ENCODE measurements at regions not wholly inside any gene's neighbourhood (a gene's known extent, or its start where the extent isn't known, plus 50 kb on each side); places are given as distances from the start of the nearest gene placed in this dataset.
A peak's percentile ranks its signal among the peaks of the same experiment; 100 is the strongest.

- WGBS (ENCODE audit: extremely low coverage, insufficient read length, low lambda C conversion rate): no CpG with 5 or more reads among the region's 12 CpGs
- Histone ChIP-seq H3K9me3 (ENCODE audit: control insufficient read depth, low read depth, low read length) (no peaks in the 10 kb centered on the region), H3K56ac (ENCODE audit: insufficient read length, low read depth, low read length) (no peak overlapping the region), H3K18ac (ENCODE audit: insufficient read length, low read depth, low read length) (no peak overlapping the region), H4K8ac (replicated peaks; ENCODE audit: insufficient read length, low read depth, low read length) (no peak overlapping the region), H3K4me2 (ENCODE audit: insufficient read depth, insufficient read length, low read length) (no peak overlapping the region), H3K79me1 (ENCODE audit: insufficient read depth, low read depth, low read length, poor library complexity, severe bottlenecking) (no peaks in the 10 kb centered on the region), H2BK120ac (ENCODE audit: low read depth, low read length, poor library complexity, severe bottlenecking) (peak overlapping the region; percentile 14), H3K4me1 (ENCODE audit: insufficient read depth, low read length) (no peaks in the 10 kb centered on the region; the same call in 1 of the 2 replicates), H2BK12ac (ENCODE audit: insufficient read length, low read depth, low read length) (no peak overlapping the region), H2BK15ac (ENCODE audit: low read depth, low read length) (no peak overlapping the region), H4K20me1 (ENCODE audit: control insufficient read depth, insufficient read depth, insufficient read length) (no peaks in the 10 kb centered on the region), H3K79me2 (ENCODE audit: insufficient read depth, low read length) (no peaks in the 10 kb centered on the region), H3T11ph (ENCODE audit: low read length) (no peak overlapping the region), H3K23ac (ENCODE audit: insufficient read length, low read depth, low read length) (no peak overlapping the region), H3K27me3 (ENCODE audit: insufficient read depth, low read length) (no peaks in the 10 kb centered on the region), H2AK5ac (ENCODE audit: insufficient read length, low read length) (no peak overlapping the region), H3K14ac (ENCODE audit: insufficient read depth, low read length) (no peak overlapping the region), H3K23me2 (ENCODE audit: insufficient read length, low read depth, low read length, poor library complexity, severe bottlenecking) (no peaks in the 10 kb centered on the region), H2AFZ (ENCODE audit: low read length) (no peak overlapping the region), H3K4ac (ENCODE audit: low read depth, low read length) (no peak overlapping the region), H4K91ac (ENCODE audit: insufficient read length, low read depth, low read length) (no peak overlapping the region), H3K27ac (ENCODE audit: insufficient read length, low read depth, low read length) (no peak overlapping the region), H4K5ac (ENCODE audit: insufficient read length, low read depth, low read length) (no peak overlapping the region), H3K9ac (ENCODE audit: extremely low read depth, insufficient read length, low read length) (no peak overlapping the region), H2BK20ac (ENCODE audit: low read depth, low read length, poor library complexity, severe bottlenecking) (no peak overlapping the region), H2BK5ac (ENCODE audit: insufficient read length, low read length) (no peak overlapping the region)
- no peak for DNase-seq
- no peak for TF ChIP-seq CTCF (conservative IDR thresholded peaks at IDR 0.05)
- Mint-ChIP-seq H3K36me3 (ENCODE audit: insufficient read depth in 1 of 3, low read depth in 3 of 3) (no peaks in the 10 kb centered on the region), H3K4me1 (peaks cover 8 to 13% of the 10 kb centered on the region in 2 experiments), H3K27ac (no peak overlapping the region; a peak in 1 of 7 replicates), H3K27me3 (ENCODE audit: low read depth) (no peaks in the 10 kb centered on the region; the same call in 1 of the 2 replicates), H3K9me3 (no peaks in the 10 kb centered on the region), H3K4me3 (no peak overlapping the region; a peak in 1 of 5 replicates)
Observed at GRCh38 chr19:30710721-30711120, 338.5 kb downstream of the ZNF536 start.

All from H9 (cell line).